Activated B cell treated with CpG ODN at 0.5 μM for 24 hours (primary cell): ENCODE measurements at regions not wholly inside any gene's neighbourhood (a gene's known extent, or its start where the extent isn't known, plus 50 kb on each side); places are given as distances from the start of the nearest gene placed in this dataset.

Experiments used
- ATAC-seq: fragments of 200-7000 bp; cut with Tn5 transposase; one replicate; pipeline ENCODE4 v1.10.0; 2021; ENCODE audit warnings: low read depth, mild to moderate bottlenecking, moderate library complexity
- CTCF ChIA-PET: fragments of 350-600 bp; sonication (Branson Sonifier 250); formaldehyde crosslinking; loops from one replicate; lab custom pipeline; 2021; ENCODE audit warnings: antibody characterized with exemption; lab: Charles Lee
- POLR2A ChIA-PET: fragments of 350-600 bp; sonication (Branson Sonifier 250); formaldehyde crosslinking; loops from one replicate; lab custom pipeline; 2021; ENCODE audit warnings: antibody characterized with exemption; lab: Charles Lee
- DNase-seq: peaks from one replicate; pipeline ENCODE4 v3.0.0; 2022
- H3K27ac Mint-ChIP-seq: one replicate; pipeline ENCODE4 v1.8.0; 2020; ENCODE audit warnings: mixed read lengths
- H3K27me3 Mint-ChIP-seq: one replicate; pipeline ENCODE4 v1.8.0; 2021; ENCODE audit warnings: mixed read lengths
- H3K36me3 Mint-ChIP-seq: one replicate; pipeline ENCODE4 v1.8.0; 2021; ENCODE audit warnings: low read depth, mixed read lengths
- H3K4me1 Mint-ChIP-seq: one replicate; pipeline ENCODE4 v1.8.0; 2021; ENCODE audit warnings: mixed read lengths
- H3K4me3 Mint-ChIP-seq: one replicate; pipeline ENCODE4 v1.8.0; 2020; ENCODE audit warnings: mild to moderate bottlenecking, mixed read lengths
- H3K9me3 Mint-ChIP-seq: one replicate; pipeline ENCODE4 v1.8.0; 2020; ENCODE audit warnings: mixed read lengths
- CTCF ChIP-seq: fragments of 200-600 bp; IDR thresholded peaks from one replicate; pipeline ENCODE4 v1.8.0; 2022; ENCODE audit warnings: antibody characterized with exemption, mild to moderate bottlenecking
- intact Hi-C: fragments of 100-400 bp; cut with micrococcal nuclease; formaldehyde crosslinking; loops from one replicate; pipeline ENCODE4 v1.15.1; 2024

- no peaks in the 10 kb centered on the region for H3K36me3 Mint-ChIP-seq
- no peak overlapping the region for H3K4me3 Mint-ChIP-seq
- ATAC-seq (no peak), DNase-seq (no peak)
- no peaks in the 10 kb centered on the region for H3K4me1 Mint-ChIP-seq
- intact Hi-C loops, result no loop called here
- no peak overlapping the region for H3K27ac Mint-ChIP-seq
- ChIA-PET CTCF (no interaction called here), POLR2A (no interaction called here)
- H3K27me3 Mint-ChIP-seq, result peaks cover 4% of the 10 kb centered on the region
- no peak for TF ChIP-seq CTCF
- H3K9me3 Mint-ChIP-seq, result peaks cover 7% of the 10 kb centered on the region
These were observed 130.5 kb downstream of the VEGFA start for GRCh38 chr6:43900560-43900915.

- intact Hi-C loops, result no loop called here
- no peaks in the 10 kb centered on the region for H3K36me3 Mint-ChIP-seq
- no peak for TF ChIP-seq CTCF
- ATAC-seq, result no peak
- peaks cover 7% of the 10 kb centered on the region for H3K9me3 Mint-ChIP-seq
- no peak overlapping the region for H3K4me3 Mint-ChIP-seq
- ChIA-PET CTCF (no interaction called here), POLR2A (no interaction called here)
- no peaks in the 10 kb centered on the region for H3K4me1 Mint-ChIP-seq
- no peak overlapping the region for H3K27ac Mint-ChIP-seq
- peaks cover 4% of the 10 kb centered on the region for H3K27me3 Mint-ChIP-seq
- no peak for DNase-seq
These were observed 129.8 kb downstream of the VEGFA start for GRCh38 chr6:43899830-43900229.

GRCh38 chr6:43898358-43899131, 128.5 kb downstream of the VEGFA start:
- intact Hi-C loops, result no loop called here
- CTCF ChIA-PET, result no interaction called here
- Mint-ChIP-seq H3K27me3 (peaks cover 4% of the 10 kb centered on the region), H3K9me3 (peaks cover 7% of the 10 kb centered on the region), H3K27ac (no peak overlapping the region), H3K4me1 (no peaks in the 10 kb centered on the region), H3K4me3 (no peak overlapping the region), H3K36me3 (no peaks in the 10 kb centered on the region)
- POLR2A ChIA-PET, result no interaction called here
- ATAC-seq (no peak), DNase-seq (no peak)
- no peak for TF ChIP-seq CTCF

GRCh38 chr6:43897571-43898302, 127.7 kb downstream of the VEGFA start:
- intact Hi-C loops, result no loop called here
- DNase-seq, result no peak
- H3K27me3 Mint-ChIP-seq, result peaks cover 4% of the 10 kb centered on the region
- peaks cover 7% of the 10 kb centered on the region for H3K9me3 Mint-ChIP-seq
- no peaks in the 10 kb centered on the region for H3K4me1 Mint-ChIP-seq
- no peak overlapping the region for H3K4me3 Mint-ChIP-seq
- POLR2A ChIA-PET, result no interaction called here
- no peak overlapping the region for H3K27ac Mint-ChIP-seq
- no peak for TF ChIP-seq CTCF
- ATAC-seq, result no peak
- H3K36me3 Mint-ChIP-seq, result no peaks in the 10 kb centered on the region
- CTCF ChIA-PET, result no interaction called here
